MG63 (cell line): ENCODE measurements at regions not wholly inside any gene's neighbourhood (a gene's known extent, or its start where the extent isn't known, plus 50 kb on each side); places are given as distances from the start of the nearest gene placed in this dataset.

Source experiments
- DNase-seq: peaks from one replicate; pipeline ENCODE4 v3.0.0-alpha.2; 2020
- H3K27me3 ChIP-seq: fragments of 250-450 bp; sonication (Bioruptor Pico); 2 replicates; pipeline ENCODE4 v1.5.1; 2020; ENCODE audit warnings: mild to moderate bottlenecking, moderate library complexity
- H3K36me3 ChIP-seq: fragments of 250-450 bp; sonication (Bioruptor Pico); 2 replicates; pipeline ENCODE4 v1.5.1; 2020; ENCODE audit warnings: mild to moderate bottlenecking, moderate library complexity
- H3K4me3 ChIP-seq: fragments of 250-450 bp; sonication (Bioruptor Pico); 2 replicates; pipeline ENCODE4 v1.5.1; 2020; ENCODE audit warnings: mild to moderate bottlenecking, moderate library complexity
- H3K9me3 ChIP-seq: fragments of 250-450 bp; sonication (Bioruptor Pico); 2 replicates; pipeline ENCODE4 v1.5.1; 2020; ENCODE audit warnings: mild to moderate bottlenecking, moderate library complexity

- Histone ChIP-seq H3K9me3 (no peaks in the 10 kb centered on the region; the same call in 1 of the 2 replicates), H3K36me3 (no peaks in the 10 kb centered on the region), H3K4me3 (no peak overlapping the region), H3K27me3 (no peaks in the 10 kb centered on the region)
- DNase-seq, result no peak
These were observed 1007.7 kb upstream of the SEMA6D start for GRCh38 chr15:46709460-46710083.

- Histone ChIP-seq H3K36me3 (no peaks in the 10 kb centered on the region), H3K27me3 (no peaks in the 10 kb centered on the region), H3K4me3 (no peak overlapping the region), H3K9me3 (no peaks in the 10 kb centered on the region; the same call in 1 of the 2 replicates)
- no peak for DNase-seq
These were observed 1006.8 kb upstream of the SEMA6D start for GRCh38 chr15:46710401-46710960.

GRCh38 chr15:46713045-46713444, 1004.3 kb upstream of the SEMA6D start:
- H3K9me3 ChIP-seq, result no peaks in the 10 kb centered on the region
- no peaks in the 10 kb centered on the region for H3K36me3 ChIP-seq
- no peaks in the 10 kb centered on the region for H3K27me3 ChIP-seq
- H3K4me3 ChIP-seq, result no peak overlapping the region
- DNase-seq, result no peak

GRCh38 chr15:46714950-46715349, 1002.4 kb upstream of the SEMA6D start:
- Histone ChIP-seq H3K27me3 (no peaks in the 10 kb centered on the region), H3K4me3 (no peak overlapping the region), H3K9me3 (no peaks in the 10 kb centered on the region), H3K36me3 (no peaks in the 10 kb centered on the region)
- no peak for DNase-seq

- Histone ChIP-seq H3K36me3 (no peaks in the 10 kb centered on the region), H3K4me3 (no peak overlapping the region), H3K27me3 (no peaks in the 10 kb centered on the region), H3K9me3 (no peaks in the 10 kb centered on the region; the same call in 1 of the 2 replicates)
- no peak for DNase-seq
These were observed 994.0 kb upstream of the SEMA6D start for GRCh38 chr15:46723308-46723707.

- Histone ChIP-seq H3K27me3 (no peaks in the 10 kb centered on the region), H3K4me3 (no peak overlapping the region)
- no peak for DNase-seq
These were observed 985.2 kb upstream of the SEMA6D start for GRCh38 chr15:46732060-46732459.

GRCh38 chr15:46735115-46735514, 982.2 kb upstream of the SEMA6D start:
- H3K36me3 ChIP-seq, result no peaks in the 10 kb centered on the region
- no peak overlapping the region for H3K4me3 ChIP-seq
- no peak for DNase-seq
- H3K9me3 ChIP-seq, result no peaks in the 10 kb centered on the region
- H3K27me3 ChIP-seq, result no peaks in the 10 kb centered on the region

More at GRCh38 chr15:46732060-46732459, 985.2 kb upstream of the SEMA6D start:
- Histone ChIP-seq H3K36me3 (no peaks in the 10 kb centered on the region), H3K9me3 (no peaks in the 10 kb centered on the region; the same call in 1 of the 2 replicates)

GRCh38 chr15:46751303-46751702, 966.0 kb upstream of the SEMA6D start:
- no peak for DNase-seq
- Histone ChIP-seq H3K27me3 (no peaks in the 10 kb centered on the region), H3K9me3 (no peaks in the 10 kb centered on the region), H3K36me3 (no peaks in the 10 kb centered on the region), H3K4me3 (no peak overlapping the region)

GRCh38 chr15:46753946-46754345, 963.4 kb upstream of the SEMA6D start:
- Histone ChIP-seq H3K4me3 (no peak overlapping the region), H3K27me3 (no peaks in the 10 kb centered on the region), H3K9me3 (no peaks in the 10 kb centered on the region), H3K36me3 (no peaks in the 10 kb centered on the region)
- DNase-seq, result no peak

GRCh38 chr15:46763091-46763490, 954.2 kb upstream of the SEMA6D start:
- Histone ChIP-seq H3K4me3 (no peak overlapping the region), H3K27me3 (no peaks in the 10 kb centered on the region; the same call in 1 of the 2 replicates), H3K9me3 (no peaks in the 10 kb centered on the region), H3K36me3 (no peaks in the 10 kb centered on the region)
- DNase-seq, result no peak

GRCh38 chr15:46764851-46765250, 952.5 kb upstream of the SEMA6D start:
- DNase-seq, result no peak
- Histone ChIP-seq H3K27me3 (no peaks in the 10 kb centered on the region), H3K36me3 (no peaks in the 10 kb centered on the region), H3K9me3 (no peaks in the 10 kb centered on the region), H3K4me3 (no peak overlapping the region)

GRCh38 chr15:46766021-46766420, 951.3 kb upstream of the SEMA6D start:
- H3K36me3 ChIP-seq, result no peaks in the 10 kb centered on the region
- H3K9me3 ChIP-seq, result no peaks in the 10 kb centered on the region
- H3K4me3 ChIP-seq, result no peak overlapping the region
- no peaks in the 10 kb centered on the region for H3K27me3 ChIP-seq
- DNase-seq, result no peak

- Histone ChIP-seq H3K36me3 (no peaks in the 10 kb centered on the region), H3K27me3 (no peaks in the 10 kb centered on the region), H3K9me3 (no peaks in the 10 kb centered on the region), H3K4me3 (no peak overlapping the region)
- no peak for DNase-seq
These were observed 949.0 kb upstream of the SEMA6D start for GRCh38 chr15:46768287-46768686.

GRCh38 chr15:46773016-46773415, 944.3 kb upstream of the SEMA6D start:
- Histone ChIP-seq H3K27me3 (no peaks in the 10 kb centered on the region), H3K9me3 (no peaks in the 10 kb centered on the region), H3K4me3 (no peak overlapping the region), H3K36me3 (no peaks in the 10 kb centered on the region)
- no peak for DNase-seq

- no peak for DNase-seq
- Histone ChIP-seq H3K9me3 (no peaks in the 10 kb centered on the region), H3K4me3 (no peak overlapping the region), H3K36me3 (no peaks in the 10 kb centered on the region), H3K27me3 (no peaks in the 10 kb centered on the region)
These were observed 938.4 kb upstream of the SEMA6D start for GRCh38 chr15:46778876-46779275.

GRCh38 chr15:46786590-46787285, 930.6 kb upstream of the SEMA6D start:
- Histone ChIP-seq H3K27me3 (no peaks in the 10 kb centered on the region), H3K36me3 (no peaks in the 10 kb centered on the region)
- DNase-seq, result no peak

GRCh38 chr15:46795685-46796084, 921.6 kb upstream of the SEMA6D start:
- Histone ChIP-seq H3K27me3 (no peaks in the 10 kb centered on the region; the same call in 1 of the 2 replicates), H3K4me3 (no peak overlapping the region), H3K36me3 (no peaks in the 10 kb centered on the region), H3K9me3 (no peaks in the 10 kb centered on the region)
- no peak for DNase-seq

More at GRCh38 chr15:46786590-46787285, 930.6 kb upstream of the SEMA6D start:
- Histone ChIP-seq H3K4me3 (no peak overlapping the region), H3K9me3 (no peaks in the 10 kb centered on the region; the same call in 1 of the 2 replicates)

GRCh38 chr15:46808834-46809233, 908.5 kb upstream of the SEMA6D start:
- no peaks in the 10 kb centered on the region for H3K27me3 ChIP-seq
- H3K36me3 ChIP-seq, result no peaks in the 10 kb centered on the region
- H3K9me3 ChIP-seq, result no peaks in the 10 kb centered on the region
- H3K4me3 ChIP-seq, result no peak overlapping the region
- no peak for DNase-seq
